ENCODE measurements at regions not wholly inside any gene's neighbourhood (a gene's known extent, or its start where the extent isn't known, plus 50 kb on each side); places are given as distances from the start of the nearest gene placed in this dataset.

DNA sequence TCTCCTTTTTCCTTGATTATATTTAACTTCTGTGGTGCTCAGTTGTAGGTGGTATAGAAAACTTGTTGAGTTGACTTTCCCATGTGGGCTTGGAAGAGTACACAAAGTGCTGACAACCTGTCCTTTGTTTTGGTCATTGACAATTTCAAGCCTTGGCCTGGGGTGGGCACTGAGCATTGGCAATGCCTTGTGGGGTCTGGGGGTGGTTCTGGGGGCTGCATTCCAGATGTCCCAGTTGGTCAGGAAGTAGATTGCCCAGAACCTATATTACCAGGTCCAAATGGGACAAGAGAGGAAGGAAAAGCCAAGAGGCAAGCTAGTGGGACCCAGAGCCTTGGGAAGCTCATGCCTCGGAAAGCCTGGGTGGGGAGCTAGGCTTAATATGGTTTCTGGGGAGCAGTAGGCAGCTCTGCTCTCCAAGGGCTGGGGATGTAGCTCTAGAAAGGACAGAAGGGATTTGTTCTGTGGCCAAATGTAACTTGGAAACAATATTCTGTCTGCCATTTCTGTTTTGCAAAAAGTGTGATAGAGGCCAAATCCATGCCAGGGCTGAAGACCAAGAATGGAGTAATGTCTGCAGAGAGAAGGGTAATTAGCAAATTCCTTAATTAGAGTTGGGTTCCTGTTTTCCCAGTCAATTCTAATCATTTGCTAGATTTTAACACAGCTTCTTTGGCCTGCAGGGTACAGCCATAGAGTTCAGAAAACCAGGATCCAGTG, 87.4 kb downstream of the SLC4A3 start:
- Histone ChIP-seq H3K9me2 (replicated peaks; ENCODE audit: control insufficient read depth, low read length) (no peaks in the 10 kb centered on the region), H3K4me3 (ENCODE audit: low read length) (no peak overlapping the region), H3K4me1 (ENCODE audit: control insufficient read depth, low read length) (0 out of 2 replicates have a peak, but pooled peaks cover 7% of the 10 kb centered on the region), H4K20me1 (ENCODE audit: control insufficient read depth, insufficient read depth, low read depth, low read length) (no peaks in the 10 kb centered on the region), H3K36me3 (ENCODE audit: control insufficient read depth, low read length) (no peaks in the 10 kb centered on the region), H3K27ac (ENCODE audit: low read depth, low read length) (no peak overlapping the region), H3K27me3 (ENCODE audit: control insufficient read depth, low read length) (no peaks in the 10 kb centered on the region), H3F3A (ENCODE audit: control insufficient read depth, insufficient read depth) (no peaks in the 10 kb centered on the region), H3K4me2 (ENCODE audit: low read length) (no peak overlapping the region), H3K9me3 (ENCODE audit: control insufficient read depth, insufficient read depth, low read length) (no peaks in the 10 kb centered on the region; the same call in 1 of the 2 replicates), H3K79me2 (ENCODE audit: control insufficient read depth, low read length) (peaks cover 32% of the 10 kb centered on the region)
- no peak for TF ChIP-seq EZH2phosphoT487 (IDR thresholded peaks at IDR 0.05; ENCODE audit: borderline replicate concordance, low read length)
- TF ChIP-seq, protein P1, sequence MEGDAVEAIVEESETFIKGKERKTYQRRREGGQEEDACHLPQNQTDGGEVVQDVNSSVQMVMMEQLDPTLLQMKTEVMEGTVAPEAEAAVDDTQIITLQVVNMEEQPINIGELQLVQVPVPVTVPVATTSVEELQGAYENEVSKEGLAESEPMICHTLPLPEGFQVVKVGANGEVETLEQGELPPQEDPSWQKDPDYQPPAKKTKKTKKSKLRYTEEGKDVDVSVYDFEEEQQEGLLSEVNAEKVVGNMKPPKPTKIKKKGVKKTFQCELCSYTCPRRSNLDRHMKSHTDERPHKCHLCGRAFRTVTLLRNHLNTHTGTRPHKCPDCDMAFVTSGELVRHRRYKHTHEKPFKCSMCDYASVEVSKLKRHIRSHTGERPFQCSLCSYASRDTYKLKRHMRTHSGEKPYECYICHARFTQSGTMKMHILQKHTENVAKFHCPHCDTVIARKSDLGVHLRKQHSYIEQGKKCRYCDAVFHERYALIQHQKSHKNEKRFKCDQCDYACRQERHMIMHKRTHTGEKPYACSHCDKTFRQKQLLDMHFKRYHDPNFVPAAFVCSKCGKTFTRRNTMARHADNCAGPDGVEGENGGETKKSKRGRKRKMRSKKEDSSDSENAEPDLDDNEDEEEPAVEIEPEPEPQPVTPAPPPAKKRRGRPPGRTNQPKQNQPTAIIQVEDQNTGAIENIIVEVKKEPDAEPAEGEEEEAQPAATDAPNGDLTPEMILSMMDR (IDR thresholded peaks at IDR 0.05; ENCODE audit: low read depth, low read length, poor library complexity, severe bottlenecking): no peak

DNA sequence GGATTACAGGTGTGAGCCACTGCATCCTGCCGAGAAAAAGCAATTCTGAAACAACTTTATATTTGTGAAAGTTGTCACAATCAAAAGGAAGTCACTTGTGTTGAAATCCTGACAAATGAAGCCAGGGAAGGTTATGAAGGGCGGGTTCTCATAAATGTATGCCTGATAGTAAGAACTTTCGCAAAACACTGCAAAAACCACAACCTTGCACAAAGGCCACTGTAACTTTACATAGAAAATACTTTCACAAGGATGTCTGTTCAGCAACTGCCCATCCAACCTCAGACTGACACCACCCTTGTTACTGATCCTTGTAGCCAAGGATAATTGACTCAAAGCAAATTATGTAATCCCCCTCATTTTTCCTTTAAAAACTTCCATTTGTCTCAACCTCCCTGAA, 90.6 kb downstream of the SLC4A3 start:
- Histone ChIP-seq H4K20me1 (ENCODE audit: control insufficient read depth, insufficient read depth, low read depth, low read length) (no peaks in the 10 kb centered on the region), H3K4me3 (ENCODE audit: low read length) (no peak overlapping the region), H3K27ac (ENCODE audit: low read depth, low read length) (no peak overlapping the region), H3F3A (ENCODE audit: control insufficient read depth, insufficient read depth) (no peaks in the 10 kb centered on the region), H3K4me1 (ENCODE audit: control insufficient read depth, low read length) (0 out of 2 replicates have a peak, but pooled peaks cover 7% of the 10 kb centered on the region), H3K79me2 (ENCODE audit: control insufficient read depth, low read length) (peaks cover 26% of the 10 kb centered on the region), H3K36me3 (ENCODE audit: control insufficient read depth, low read length) (no peaks in the 10 kb centered on the region), H3K9me3 (ENCODE audit: control insufficient read depth, insufficient read depth, low read length) (no peaks in the 10 kb centered on the region; the same call in 1 of the 2 replicates), H3K27me3 (ENCODE audit: control insufficient read depth, low read length) (no peaks in the 10 kb centered on the region), H3K4me2 (ENCODE audit: low read length) (no peak overlapping the region), H3K9me2 (replicated peaks; ENCODE audit: control insufficient read depth, low read length) (no peaks in the 10 kb centered on the region)
- no peak for TF ChIP-seq EZH2phosphoT487 (IDR thresholded peaks at IDR 0.05; ENCODE audit: borderline replicate concordance, low read length)
- TF ChIP-seq, protein P1 (IDR thresholded peaks at IDR 0.05; ENCODE audit: low read depth, low read length, poor library complexity, severe bottlenecking): no peak

DNA sequence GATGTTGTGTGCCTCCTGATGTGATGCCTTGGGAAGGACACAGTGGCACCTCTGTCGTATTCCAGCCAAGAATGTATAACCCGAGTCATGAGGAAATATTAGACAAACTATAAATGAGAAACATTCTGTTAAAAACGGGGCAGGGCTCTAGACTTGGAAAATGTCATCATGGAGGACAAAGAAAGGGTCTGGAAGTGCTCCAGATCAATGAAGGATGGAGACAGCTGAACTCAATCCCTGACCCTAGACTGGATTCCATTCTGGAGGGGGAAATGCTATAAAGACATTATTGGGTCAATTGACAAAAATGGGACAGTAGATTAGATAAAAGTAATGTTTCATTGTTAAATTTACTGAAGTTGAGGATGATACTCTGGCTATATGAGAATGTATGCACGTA, 92.1 kb downstream of the SLC4A3 start:
- H3K27ac ChIP-seq (ENCODE audit: low read depth, low read length): no peak overlapping the region
- no peak overlapping the region for H3K4me3 ChIP-seq (ENCODE audit: low read length)

More for the DNA sequence above, 92.1 kb downstream of the SLC4A3 start:
- Histone ChIP-seq H3K9me3 (ENCODE audit: control insufficient read depth, insufficient read depth, low read length) (no peaks in the 10 kb centered on the region), H4K20me1 (ENCODE audit: control insufficient read depth, insufficient read depth, low read depth, low read length) (no peaks in the 10 kb centered on the region), H3K36me3 (ENCODE audit: control insufficient read depth, low read length) (no peaks in the 10 kb centered on the region), H3K79me2 (ENCODE audit: control insufficient read depth, low read length) (peaks cover 20% of the 10 kb centered on the region), H3K9me2 (replicated peaks; ENCODE audit: control insufficient read depth, low read length) (no peaks in the 10 kb centered on the region), H3F3A (ENCODE audit: control insufficient read depth, insufficient read depth) (no peaks in the 10 kb centered on the region), H3K4me2 (ENCODE audit: low read length) (no peak overlapping the region), H3K4me1 (ENCODE audit: control insufficient read depth, low read length) (0 out of 2 replicates have a peak, but pooled peaks cover 7% of the 10 kb centered on the region), H3K27me3 (ENCODE audit: control insufficient read depth, low read length) (no peaks in the 10 kb centered on the region)
- TF ChIP-seq, protein P1 (IDR thresholded peaks at IDR 0.05; ENCODE audit: low read depth, low read length, poor library complexity, severe bottlenecking): no peak
- TF ChIP-seq EZH2phosphoT487 (IDR thresholded peaks at IDR 0.05; ENCODE audit: borderline replicate concordance, low read length): no peak
